HT1080 (cell line): ENCODE measurements at regions not wholly inside any gene's neighbourhood (a gene's known extent, or its start where the extent isn't known, plus 50 kb on each side); places are given as distances from the start of the nearest gene placed in this dataset.
A peak's percentile ranks its signal among the peaks of the same experiment; 100 is the strongest.
"Not testable (repeated sequence)": the region's sequence is repeated elsewhere in the genome, so short reads cannot be mapped to it uniquely, and the experiment has no call there.

Experiments used
- DNase-seq: peaks from one replicate; pipeline ENCODE4 v3.0.0-alpha.2; 2015; ENCODE audit warnings: low read depth

DNA sequence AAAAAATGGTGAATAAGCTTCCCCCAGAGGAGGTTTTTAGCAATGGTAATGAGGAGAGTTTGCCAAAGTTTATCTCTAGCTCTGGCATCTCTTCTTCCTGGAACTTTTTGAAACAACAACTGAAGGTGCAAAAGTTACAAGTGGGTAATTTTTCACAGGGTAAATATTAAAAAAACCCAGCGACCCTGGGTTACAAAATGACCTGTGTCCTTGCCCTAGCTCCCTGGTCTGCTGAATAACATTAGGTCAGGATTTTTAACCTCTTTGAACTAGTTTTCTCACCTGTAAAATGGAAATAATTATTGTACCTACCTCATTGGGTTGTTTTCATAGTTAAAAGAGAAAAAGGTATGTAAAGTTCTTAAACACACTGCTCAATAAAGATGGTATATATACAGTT is 332.4 kb upstream of the DUSP10 start:
- no peak for DNase-seq

DNA sequence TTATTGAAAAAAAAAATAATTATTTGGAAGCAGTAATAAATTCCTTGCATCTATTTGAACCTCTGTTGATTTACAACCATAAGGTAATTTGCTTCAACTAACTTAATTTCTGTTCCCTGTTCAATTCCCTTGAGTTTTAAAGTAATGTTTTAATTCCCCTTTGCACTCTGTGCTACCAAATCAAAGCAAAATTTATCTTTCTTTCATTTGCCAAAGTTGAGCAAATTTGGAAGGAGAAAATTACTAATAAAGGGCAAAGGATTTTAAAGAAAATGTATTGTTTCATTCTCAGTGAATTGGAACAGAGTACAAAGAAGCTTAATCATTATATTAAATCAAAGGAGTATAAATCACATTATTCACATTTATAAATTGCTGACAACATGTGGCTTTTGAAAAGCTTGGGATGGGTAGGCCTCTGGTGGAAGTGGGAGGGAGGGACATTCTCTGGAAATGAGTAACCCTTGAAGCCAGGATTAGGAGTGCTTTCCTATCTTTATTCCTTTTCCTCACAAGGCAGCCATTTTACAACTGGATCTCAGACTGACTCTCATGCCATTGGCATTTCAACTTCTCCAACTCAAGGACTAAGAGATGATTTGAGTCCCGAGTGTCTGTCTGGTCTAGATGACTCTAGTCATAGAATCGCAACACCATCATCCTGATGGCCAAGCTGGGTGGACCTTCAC is 331.6 kb upstream of the DUSP10 start:
- DNase-seq, result peak; percentile 77

DNA sequence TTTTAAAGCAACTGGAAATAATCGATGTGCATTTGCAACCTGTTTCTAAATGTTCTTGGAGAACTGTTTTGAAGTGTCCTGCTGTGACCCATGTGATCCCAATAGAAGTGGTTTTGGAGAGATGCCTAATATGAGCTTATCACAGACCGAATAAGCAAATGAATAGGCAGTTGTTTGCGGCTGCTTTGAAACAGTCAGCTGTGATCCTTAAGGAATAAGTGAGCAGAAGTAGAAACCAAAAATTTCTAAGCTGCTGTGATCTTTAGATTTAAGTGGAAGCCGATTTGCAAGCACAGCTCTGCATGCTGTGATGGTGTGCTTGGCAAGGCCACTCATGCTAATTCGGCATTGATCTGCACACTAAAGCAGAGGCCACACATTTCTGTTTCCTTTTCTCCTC is 329.5 kb upstream of the DUSP10 start:
- DNase-seq, result no peak

- peak; percentile 55 for DNase-seq
Observed at GRCh38 chr1:222068937-222069336, 327.0 kb upstream of the DUSP10 start.

DNA sequence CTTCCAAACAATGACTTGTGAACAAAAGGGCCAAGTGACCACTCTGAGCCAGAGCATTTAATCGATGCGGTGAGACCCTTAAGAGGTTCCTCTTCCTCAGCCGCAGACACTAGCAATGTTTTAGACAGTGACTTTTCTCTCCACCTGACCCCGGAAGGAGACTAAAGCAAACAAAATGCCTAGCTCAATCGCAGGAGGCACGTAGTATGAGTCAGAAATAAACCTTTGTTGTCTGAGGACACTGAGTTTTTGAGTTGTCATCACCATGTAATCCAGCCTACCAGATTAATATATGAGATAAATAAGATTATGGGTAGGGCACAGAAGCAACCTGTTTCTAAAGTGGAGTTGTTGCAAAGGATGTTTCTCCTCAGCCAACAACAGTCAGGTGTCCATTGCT is 326.2 kb upstream of the DUSP10 start:
- DNase-seq, result no peak

GRCh38 chr1:222066539-222066938 is 324.6 kb upstream of the DUSP10 start:
- no peak for DNase-seq

DNA sequence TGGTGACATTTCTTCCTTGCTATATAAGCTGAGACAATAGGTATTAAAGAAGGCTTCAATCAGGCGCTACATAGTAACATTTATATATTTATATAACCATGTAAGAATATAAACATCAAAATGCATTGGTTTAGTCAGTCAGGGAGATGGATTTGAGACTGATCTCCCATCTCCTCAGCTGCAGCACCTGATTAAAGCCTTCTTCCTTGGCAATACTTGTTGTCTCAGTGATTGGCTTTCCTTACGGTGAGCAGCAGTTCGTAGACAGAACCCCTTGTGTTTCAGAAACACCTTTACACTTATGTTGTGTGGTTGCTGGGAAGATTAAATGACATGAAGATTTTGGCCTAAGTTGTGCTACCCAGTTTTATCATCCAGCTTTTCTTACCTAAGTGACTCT is 323.3 kb upstream of the DUSP10 start:
- DNase-seq, result no peak

GRCh38 chr1:222064388-222065211 is 322.7 kb upstream of the DUSP10 start:
- peak; percentile 85 for DNase-seq

- no peak for DNase-seq
Observed at GRCh38 chr1:222062640-222063039, 320.8 kb upstream of the DUSP10 start.

DNA sequence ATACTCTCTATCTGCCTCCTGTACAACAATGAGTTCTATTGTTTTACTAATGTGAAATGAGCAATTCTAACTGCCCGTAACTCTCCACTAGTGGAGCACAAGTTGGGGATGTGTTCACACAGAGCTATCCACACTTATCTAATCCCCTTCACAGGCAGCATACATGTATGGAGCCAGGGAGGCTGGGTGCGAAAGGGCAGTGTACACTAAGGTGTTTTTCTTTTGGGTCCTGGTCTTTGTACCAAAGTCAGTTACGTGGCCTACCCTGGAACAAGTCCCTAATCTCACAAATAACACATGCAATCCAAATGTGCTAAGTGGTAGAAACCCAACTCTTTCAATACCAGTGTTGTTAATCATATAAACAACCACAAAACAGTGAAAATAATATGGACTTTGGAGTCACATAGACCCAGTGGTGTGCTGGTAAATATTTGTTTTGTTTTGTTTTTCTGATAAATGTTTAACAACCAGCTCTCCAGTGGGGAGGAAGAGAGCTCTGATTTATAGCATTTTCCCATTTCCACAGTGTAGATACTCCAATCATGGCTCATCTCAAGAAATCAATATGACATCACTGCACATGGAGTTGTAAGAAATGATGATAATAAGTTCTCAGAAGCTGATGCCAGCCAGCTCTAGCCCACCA is 319.9 kb upstream of the DUSP10 start:
- DNase-seq, result no peak

- DNase-seq, result no peak
Observed at GRCh38 chr1:222060210-222060916, 318.5 kb upstream of the DUSP10 start.

- DNase-seq, result no peak
Observed at GRCh38 chr1:222058249-222058648, 316.4 kb upstream of the DUSP10 start.

DNA sequence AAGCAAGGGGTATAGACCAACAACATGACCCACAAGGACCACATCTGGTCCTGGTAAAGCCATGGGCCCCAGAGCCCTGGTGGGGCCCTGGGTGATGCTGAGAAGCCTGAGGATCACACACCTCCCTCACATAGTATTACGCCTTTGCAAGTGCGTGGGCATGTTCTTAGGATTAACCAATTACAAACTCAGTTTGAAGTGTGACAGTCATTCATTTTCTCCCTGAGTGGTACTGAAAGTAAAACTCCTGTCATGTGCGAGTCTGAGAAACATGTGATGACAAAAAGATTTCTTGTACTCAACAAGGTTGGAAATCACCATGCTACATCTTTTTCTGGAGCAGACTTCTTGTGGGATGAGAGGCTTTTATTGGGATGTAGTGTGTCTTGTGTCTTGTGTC is 315.3 kb upstream of the DUSP10 start:
- DNase-seq, result no peak

DNA sequence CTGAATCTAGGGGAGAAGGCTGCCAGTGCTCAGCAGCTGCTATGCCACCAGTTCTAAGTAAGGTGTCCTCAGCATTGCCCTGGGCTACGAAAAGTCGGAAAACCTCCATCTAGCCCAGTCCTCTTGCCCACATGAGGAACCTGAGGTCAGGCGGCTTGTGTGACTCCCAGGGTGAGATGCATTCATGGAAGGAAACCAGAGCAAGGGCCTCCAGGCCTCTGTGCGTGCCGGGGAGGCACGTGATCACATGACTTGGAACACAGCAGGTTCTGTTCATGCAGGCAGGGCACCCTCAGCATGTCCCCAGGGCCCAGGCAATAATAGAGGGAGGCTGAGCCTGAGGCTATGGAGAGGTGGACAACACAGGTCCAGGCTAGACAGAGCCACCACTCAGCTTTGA is 312.5 kb upstream of the DUSP10 start:
- no peak for DNase-seq

DNA sequence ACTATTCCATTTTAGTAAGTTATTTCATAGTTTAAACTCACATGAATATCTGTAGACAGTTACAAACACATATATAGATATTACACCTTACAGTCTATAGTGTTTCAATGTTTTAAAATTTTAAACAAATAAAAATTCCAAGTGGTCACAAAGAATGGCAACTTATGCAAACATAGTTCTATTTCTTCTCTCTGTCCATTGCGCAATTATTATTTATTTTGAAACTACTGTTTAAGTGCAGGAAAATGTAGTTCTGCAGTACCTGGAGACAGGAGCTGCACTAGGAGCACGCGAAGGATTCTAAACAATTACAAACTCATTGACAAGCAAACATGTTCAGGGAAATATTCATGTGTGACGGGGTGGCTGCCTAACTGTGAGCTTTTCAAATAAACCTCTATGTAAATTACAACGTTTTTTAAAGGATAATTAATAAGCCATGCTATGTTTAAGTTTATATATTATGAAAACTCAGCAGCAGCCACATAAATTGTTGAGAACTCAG is 312.0 kb upstream of the DUSP10 start:
- DNase-seq, result no peak

GRCh38 chr1:222051311-222051710 is 309.4 kb upstream of the DUSP10 start:
- DNase-seq, result not testable (repeated sequence)

- not testable (repeated sequence) for DNase-seq
Observed at GRCh38 chr1:222049661-222050060, 307.8 kb upstream of the DUSP10 start.

GRCh38 chr1:222049176-222049575 is 307.3 kb upstream of the DUSP10 start:
- no peak for DNase-seq

DNA sequence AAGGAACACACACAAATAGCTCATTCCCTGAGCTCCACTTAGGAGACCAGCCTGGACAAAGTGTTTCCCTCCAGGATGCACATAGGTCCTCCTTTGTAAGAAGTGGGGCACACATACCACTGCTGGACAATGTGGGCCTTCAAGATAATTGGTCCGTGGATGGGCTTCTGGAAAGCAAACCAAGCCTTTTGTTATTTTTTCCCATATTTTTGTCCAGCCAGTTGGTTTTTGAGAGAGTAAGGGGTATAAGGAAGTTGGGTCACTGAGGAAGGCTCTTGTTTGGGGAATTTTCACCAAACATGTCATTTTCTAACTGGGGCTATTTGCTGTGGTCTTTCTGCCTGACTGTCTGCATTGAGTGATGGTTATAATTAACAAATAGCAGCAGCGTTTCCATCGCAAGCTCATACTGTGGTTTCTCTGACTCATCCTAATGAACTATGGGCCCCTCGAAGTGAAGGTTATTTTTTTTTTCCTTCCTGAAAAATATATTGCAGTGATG is 306.3 kb upstream of the DUSP10 start:
- peak; percentile 78 for DNase-seq

GRCh38 chr1:222047366-222047765 is 305.5 kb upstream of the DUSP10 start:
- no peak for DNase-seq

- no peak for DNase-seq
Observed at GRCh38 chr1:222046684-222047263, 304.9 kb upstream of the DUSP10 start.
